OCI-LY7 (cell line): ENCODE measurements at regions not wholly inside any gene's neighbourhood (a gene's known extent, or its start where the extent isn't known, plus 50 kb on each side); places are given as distances from the start of the nearest gene placed in this dataset.

ENCODE experiments used
- EZH2phosphoT487 ChIP-seq: fragments of 200-600 bp; sonication (generic); IDR thresholded peaks from 2 replicates; pipeline ENCODE4 v1.6.1; 2018; ENCODE audit warnings: low read depth, borderline replicate concordance, mild to moderate bottlenecking, mixed run types, antibody characterized with exemption, low read length, moderate library complexity, mixed read lengths
- TF ChIP-seq, protein P1 (sequence below): fragments of 200-600 bp; sonication (generic); conservative IDR thresholded peaks from 2 replicates; pipeline ENCODE4 v1.5.1; 2014; ENCODE audit warnings: mild to moderate bottlenecking, antibody characterized with exemption, low read length, moderate library complexity, mixed read lengths

DNA sequence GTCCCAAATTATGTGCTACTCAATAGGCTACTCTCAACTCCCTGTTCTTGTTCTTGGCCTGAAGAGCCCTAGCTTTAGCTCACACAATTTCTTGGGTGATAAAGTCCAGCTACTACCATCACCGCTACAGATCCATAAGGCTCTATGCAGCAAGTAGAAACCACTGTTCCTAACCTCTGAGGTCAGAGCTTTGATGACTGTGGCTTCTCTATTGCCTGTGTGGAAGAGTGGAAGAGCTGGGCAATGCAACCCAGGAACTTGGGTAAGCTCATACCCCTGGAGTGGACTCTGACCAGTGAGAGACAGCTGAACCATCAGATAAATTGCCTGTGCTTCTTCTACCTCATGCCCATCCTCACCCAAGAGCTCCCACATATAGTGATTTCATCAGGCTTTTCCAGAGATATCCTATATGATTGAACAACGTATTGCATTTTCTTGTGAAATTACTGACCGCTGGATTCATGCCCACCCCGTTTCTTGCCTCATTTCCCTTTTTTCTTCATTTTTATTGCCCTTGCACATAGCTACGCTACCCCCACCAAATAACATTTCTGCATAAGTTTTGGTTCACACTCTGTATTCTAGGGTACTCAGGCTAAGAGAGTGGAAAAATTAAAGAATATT lies 172.3 kb upstream of the MBNL1 start:
- TF ChIP-seq, protein P1, sequence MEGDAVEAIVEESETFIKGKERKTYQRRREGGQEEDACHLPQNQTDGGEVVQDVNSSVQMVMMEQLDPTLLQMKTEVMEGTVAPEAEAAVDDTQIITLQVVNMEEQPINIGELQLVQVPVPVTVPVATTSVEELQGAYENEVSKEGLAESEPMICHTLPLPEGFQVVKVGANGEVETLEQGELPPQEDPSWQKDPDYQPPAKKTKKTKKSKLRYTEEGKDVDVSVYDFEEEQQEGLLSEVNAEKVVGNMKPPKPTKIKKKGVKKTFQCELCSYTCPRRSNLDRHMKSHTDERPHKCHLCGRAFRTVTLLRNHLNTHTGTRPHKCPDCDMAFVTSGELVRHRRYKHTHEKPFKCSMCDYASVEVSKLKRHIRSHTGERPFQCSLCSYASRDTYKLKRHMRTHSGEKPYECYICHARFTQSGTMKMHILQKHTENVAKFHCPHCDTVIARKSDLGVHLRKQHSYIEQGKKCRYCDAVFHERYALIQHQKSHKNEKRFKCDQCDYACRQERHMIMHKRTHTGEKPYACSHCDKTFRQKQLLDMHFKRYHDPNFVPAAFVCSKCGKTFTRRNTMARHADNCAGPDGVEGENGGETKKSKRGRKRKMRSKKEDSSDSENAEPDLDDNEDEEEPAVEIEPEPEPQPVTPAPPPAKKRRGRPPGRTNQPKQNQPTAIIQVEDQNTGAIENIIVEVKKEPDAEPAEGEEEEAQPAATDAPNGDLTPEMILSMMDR, result no peak
- TF ChIP-seq EZH2phosphoT487, result no peak
